Transverse colon (tissue), 4 donors: ENCODE measurements at regions not wholly inside any gene's neighbourhood (a gene's known extent, or its start where the extent isn't known, plus 50 kb on each side); places are given as distances from the start of the nearest gene placed in this dataset.

ENCODE experiments used
- DNase-seq: peaks from one replicate; pipeline ENCODE4 v3.0.0-alpha.2; 2019
- H3K27ac ChIP-seq, 4 donors: fragments of 200-600 bp; sonication (generic); 2 replicates each; pipeline ENCODE4 v1.5.1; 2016 to 2018; ENCODE audit warnings: inconsistent platforms in 4 of 4
- H3K27me3 ChIP-seq: fragments of 200-600 bp; sonication (generic); 2 replicates; pipeline ENCODE4 v1.5.1; 2017; ENCODE audit warnings: inconsistent platforms
- H3K36me3 ChIP-seq, 4 donors: fragments of 200-600 bp; sonication (generic); 2 replicates each; pipeline ENCODE4 v1.5.1; 2017 to 2019; ENCODE audit warnings: inconsistent platforms in 4 of 4
- H3K4me1 ChIP-seq, 4 donors: fragments of 200-600 bp; sonication (generic); 2 replicates each; pipeline ENCODE4 v1.5.1; 2017 to 2020; ENCODE audit warnings: inconsistent platforms in 4 of 4
- H3K4me3 ChIP-seq, 4 donors: fragments of 200-600 bp; sonication (generic); 1 replicate in 1 of 4; 2 replicates in 3 of 4; pipeline versions ENCODE4 v1.5.1 to v1.6.1; 2017 to 2019; ENCODE audit warnings: inconsistent platforms in 4 of 4
- H3K9me3 ChIP-seq, 2 donors: fragments of 200-600 bp; sonication (generic); 2 replicates each; pipeline ENCODE4 v1.5.1; 2017 to 2019; ENCODE audit warnings: inconsistent platforms in 2 of 2
- CTCF ChIP-seq, 5 experiments: fragments of 200-600 bp in 3 of 5; fragments of 450-650 bp in 2 of 5; sonication (generic) in 3 of 5; IDR thresholded peaks; 1 replicate in 2 of 5; 2 replicates in 3 of 5; pipeline ENCODE4 v1.5.1; 2016 to 2017; ENCODE audit warnings: antibody characterized with exemption in 5 of 5, inconsistent platforms in 3 of 5, mild to moderate bottlenecking in 2 of 5, moderate library complexity in 1 of 5
- EP300 ChIP-seq: sonication (generic); formaldehyde crosslinking; IDR thresholded peaks from one replicate; pipeline ENCODE4 v1.6.1; 2017; ENCODE audit warnings: antibody characterized with exemption, low read depth
- POLR2A ChIP-seq: fragments of 450-650 bp; IDR thresholded peaks from one replicate; pipeline ENCODE4 v1.6.1; 2016; ENCODE audit warnings: antibody characterized with exemption, mild to moderate bottlenecking, moderate library complexity
- POLR2AphosphoS5 ChIP-seq, 3 donors: sonication (generic); formaldehyde crosslinking; IDR thresholded peaks; one replicate each; pipeline ENCODE4 v1.6.1; 2016; ENCODE audit warnings: antibody characterized with exemption in 3 of 3
- WGBS, 2 donors: methylation state at CpG; one replicate each; pipeline ENCODE4 v1.1.5; 2018; ENCODE audit warnings: low coverage in 1 of 2; 5-methylcytosine and 5-hydroxymethylcytosine counted together
- in situ Hi-C, 4 donors: fragments of 200-750 bp; cut with MboI; loops; one replicate each; pipeline versions ENCODE4 v1.15.0 to v1.15.1; 2017; ENCODE audit warnings: low sequenced_read_pairs in 3 of 4, low pct_ligation_motif_present in 1 of 4, low pct_unique_long_range_greater_than_20kb in 1 of 4
- intact Hi-C: fragments of 100-400 bp; cut with DNase I; formaldehyde crosslinking; loops from one replicate; pipeline ENCODE4 v1.15.1; 2023; ENCODE audit warnings: low total_unique reads

- H3K36me3 ChIP-seq: no peaks in the 10 kb centered on the region
- TF ChIP-seq EP300: no peak
- TF ChIP-seq POLR2AphosphoS5 (IDR thresholded peaks at IDR 0.05): no peak
- no peak for TF ChIP-seq POLR2A
- TF ChIP-seq CTCF (IDR thresholded peaks at IDR 0.05): no peak
- intact Hi-C loops (no loop called here), in situ Hi-C loops (no loop called here)
- 78% methylated on average over 1 of the region's 1 CpG; no CpG with 5 or more reads in 1 of the 2 donors for WGBS, 2 donors
- no peak overlapping the region for H3K27ac ChIP-seq
- no peak for DNase-seq
- H3K4me1 ChIP-seq: no peaks in the 10 kb centered on the region
- no peaks in the 10 kb centered on the region for H3K9me3 ChIP-seq
- no peaks in the 10 kb centered on the region for H3K27me3 ChIP-seq
- no peak overlapping the region for H3K4me3 ChIP-seq
These were observed 106.4 kb upstream of the BCL9 start for GRCh38 chr1:147434921-147435320.

- DNase-seq: no peak
- Histone ChIP-seq H3K36me3 (no peaks in the 10 kb centered on the region), H3K4me3 (no peak overlapping the region), H3K27ac (no peak overlapping the region), H3K9me3 (peaks cover 8 to 11% of the 10 kb centered on the region in 2 donors), H3K4me1 (no peaks in the 10 kb centered on the region), H3K27me3 (no peaks in the 10 kb centered on the region)
- TF ChIP-seq EP300 (no peak), CTCF (IDR thresholded peaks at IDR 0.05) (no peak), POLR2A (no peak), POLR2AphosphoS5 (IDR thresholded peaks at IDR 0.05) (no peak)
- WGBS, 2 donors: 89 to 92% methylated on average over 1 of the region's 1 CpG
- in situ Hi-C loops: no loop called here
- intact Hi-C loops: no loop called here
These were observed 96.9 kb upstream of the BCL9 start for GRCh38 chr1:147444381-147444780.

- H3K9me3 ChIP-seq: no peaks in the 10 kb centered on the region
- 67 to 81% methylated on average over 1 of the region's 1 CpG for WGBS, 2 donors
- intact Hi-C loops: no loop called here
- in situ Hi-C loops: no loop called here
- no peaks in the 10 kb centered on the region for H3K36me3 ChIP-seq
- no peaks in the 10 kb centered on the region for H3K27me3 ChIP-seq
- H3K4me1 ChIP-seq: no peaks in the 10 kb centered on the region
- H3K4me3 ChIP-seq: no peak overlapping the region
- no peak for DNase-seq
- TF ChIP-seq EP300: no peak
- no peak for TF ChIP-seq CTCF (IDR thresholded peaks at IDR 0.05)
- no peak for TF ChIP-seq POLR2A
- TF ChIP-seq POLR2AphosphoS5 (IDR thresholded peaks at IDR 0.05): no peak
- no peak overlapping the region for H3K27ac ChIP-seq
These were observed 89.7 kb upstream of the BCL9 start for GRCh38 chr1:147451628-147452027.

- no peak overlapping the region for H3K27ac ChIP-seq
- no peaks in the 10 kb centered on the region for H3K36me3 ChIP-seq
- H3K27me3 ChIP-seq: no peaks in the 10 kb centered on the region
- H3K9me3 ChIP-seq: no peaks in the 10 kb centered on the region
- H3K4me3 ChIP-seq: no peak overlapping the region
- intact Hi-C loops: no loop called here
- TF ChIP-seq POLR2A (no peak), CTCF (IDR thresholded peaks at IDR 0.05) (no peak), EP300 (no peak), POLR2AphosphoS5 (IDR thresholded peaks at IDR 0.05) (no peak)
- in situ Hi-C loops: no loop called here
- WGBS, 2 donors: 40 to 66% methylated on average over 1 to 3 of the region's 3 CpGs
- H3K4me1 ChIP-seq: no peaks in the 10 kb centered on the region
- no peak for DNase-seq
These were observed 88.5 kb upstream of the BCL9 start for GRCh38 chr1:147452809-147453208.
